ENCODE measurements at regions not wholly inside any gene's neighbourhood (a gene's known extent, or its start where the extent isn't known, plus 50 kb on each side); places are given as distances from the start of the nearest gene placed in this dataset.

GRCh38 chr9:113769412-113769811, 106.7 kb upstream of the ZNF618 start:
- H3K4me3 ChIP-seq (ENCODE audit: low read length) = no peak overlapping the region
- TF ChIP-seq CTCF (IDR thresholded peaks at IDR 0.05; ENCODE audit: insufficient read depth, low read depth, low read length, missing control alignments) = no peak
- no peak for DNase-seq (ENCODE audit: low read depth)

GRCh38 chr9:113770396-113770795, 105.7 kb upstream of the ZNF618 start:
- H3K4me3 ChIP-seq (ENCODE audit: low read length) = no peak overlapping the region
- no peak for TF ChIP-seq CTCF (IDR thresholded peaks at IDR 0.05; ENCODE audit: insufficient read depth, low read depth, low read length, missing control alignments)
- DNase-seq (ENCODE audit: low read depth) = no peak

GRCh38 chr9:113771199-113771598, 104.9 kb upstream of the ZNF618 start:
- no peak for TF ChIP-seq CTCF (IDR thresholded peaks at IDR 0.05; ENCODE audit: insufficient read depth, low read depth, low read length, missing control alignments)
- no peak for DNase-seq (ENCODE audit: low read depth)
- H3K4me3 ChIP-seq (ENCODE audit: low read length) = no peak overlapping the region

GRCh38 chr9:113772121-113772810, 103.8 kb upstream of the ZNF618 start:
- no peak for TF ChIP-seq CTCF (IDR thresholded peaks at IDR 0.05; ENCODE audit: insufficient read depth, low read depth, low read length, missing control alignments)
- no peak overlapping the region for H3K4me3 ChIP-seq (ENCODE audit: low read length)
- no peak for DNase-seq (ENCODE audit: low read depth)

GRCh38 chr9:113774963-113775362, 101.1 kb upstream of the ZNF618 start:
- no peak overlapping the region for H3K4me3 ChIP-seq (ENCODE audit: low read length)
- TF ChIP-seq CTCF (IDR thresholded peaks at IDR 0.05; ENCODE audit: insufficient read depth, low read depth, low read length, missing control alignments) = no peak
- no peak for DNase-seq (ENCODE audit: low read depth)

GRCh38 chr9:113775749-113776148, 100.4 kb upstream of the ZNF618 start:
- no peak for DNase-seq (ENCODE audit: low read depth)
- TF ChIP-seq CTCF (IDR thresholded peaks at IDR 0.05; ENCODE audit: insufficient read depth, low read depth, low read length, missing control alignments) = no peak
- H3K4me3 ChIP-seq (ENCODE audit: low read length) = no peak overlapping the region

- no peak overlapping the region for H3K4me3 ChIP-seq (ENCODE audit: low read length)
- TF ChIP-seq CTCF (IDR thresholded peaks at IDR 0.05; ENCODE audit: insufficient read depth, low read depth, low read length, missing control alignments) = no peak
- DNase-seq (ENCODE audit: low read depth) = no peak
These were observed 99.9 kb upstream of the ZNF618 start for GRCh38 chr9:113776194-113776593.

All from epithelial cell of esophagus (primary cell).